ENCODE measurements at regions not wholly inside any gene's neighbourhood (a gene's known extent, or its start where the extent isn't known, plus 50 kb on each side); places are given as distances from the start of the nearest gene placed in this dataset.
A peak's percentile ranks its signal among the peaks of the same experiment; 100 is the strongest.

GRCh38 chr3:180798197-180798596 lies 114.3 kb upstream of the FXR1 start:
- TF ChIP-seq HEYL (CRISPR knock-in tag; IDR thresholded peaks at IDR 0.05) = no peak
- no peak for TF ChIP-seq REST (IDR thresholded peaks at IDR 0.05)
- no peak for TF ChIP-seq MAFK (IDR thresholded peaks at IDR 0.05; ENCODE audit: partially characterized antibody)
- no peak for TF ChIP-seq RFX5 (IDR thresholded peaks at IDR 0.05)
- TF ChIP-seq EHMT2 (IDR thresholded peaks at IDR 0.05; ENCODE audit: low read depth) = no peak
- no peak for TF ChIP-seq KDM1A (IDR thresholded peaks at IDR 0.05; ENCODE audit: low read depth)
- H3K4me2 ChIP-seq = no peak overlapping the region
- no peak for ATAC-seq
- no peak overlapping the region for H3K27ac ChIP-seq
- no peaks in the 10 kb centered on the region for H3K9me3 ChIP-seq
- no peak for DNase-seq (ENCODE audit: low read depth in 1 of 2, low spot score in 1 of 2)
- POLR2A ChIA-PET = no interaction called here
- no peak for FAIRE-seq
- H3K4me1 ChIP-seq = no peaks in the 10 kb centered on the region
- CTCF ChIA-PET = no interaction called here
- 17% methylated on average over 4 of the region's 4 CpGs for WGBS (ENCODE audit: missing lambda C conversion rate)
- no peak overlapping the region for H3K4me3 ChIP-seq

GRCh38 chr3:180802837-180803236 lies 109.6 kb upstream of the FXR1 start:
- H3K4me1 ChIP-seq = no peaks in the 10 kb centered on the region
- ChIA-PET POLR2A (no interaction called here), CTCF (interaction anchor here (1.3 kb wide), 1 partner anchor 10 kb away, joined by 4 read pairs; no protein-coding TSS in a partner anchor)
- DNase-seq (ENCODE audit: low read depth in 1 of 2, low spot score in 1 of 2) (peak in 1 of 2 experiments; percentile 9), ATAC-seq (peak in 1 of 2 experiments; percentile 55; a peak in 1 of 6 replicates), FAIRE-seq (no peak)
- no peak overlapping the region for H3K4me3 ChIP-seq
- 0 out of 3 replicates have a peak, but pooled peaks have one; percentile 9 for TF ChIP-seq SMC3 (IDR thresholded peaks at IDR 0.05)
- TF ChIP-seq CHD4 (IDR thresholded peaks at IDR 0.05; ENCODE audit: borderline replicate concordance) = no peak
- no peak for TF ChIP-seq RARB (CRISPR knock-in tag; IDR thresholded peaks at IDR 0.05)
- no peak for TF ChIP-seq RNF2 (IDR thresholded peaks at IDR 0.05; ENCODE audit: borderline replicate concordance, low read depth)
- peak; percentile 53 to 62 for TF ChIP-seq RAD21 (conservative IDR thresholded peaks at IDR 0.05 in 1 of 2, IDR thresholded peaks at IDR 0.05 in 1 of 2)
- no peak for TF ChIP-seq USF2 (IDR thresholded peaks at IDR 0.05)
- TF ChIP-seq CTCF (IDR thresholded peaks at IDR 0.05) = peak; percentile 42
- TF ChIP-seq NFE2L2 (conservative IDR thresholded peaks at IDR 0.05; ENCODE audit: low read length) = no peak
- no peak for TF ChIP-seq NPAS2 (CRISPR knock-in tag; IDR thresholded peaks at IDR 0.05; ENCODE audit: borderline replicate concordance)
- TF ChIP-seq HOXA7 (CRISPR knock-in tag; IDR thresholded peaks at IDR 0.05) = no peak
- TF ChIP-seq ESRRA (IDR thresholded peaks at IDR 0.05; ENCODE audit: borderline replicate concordance, low read length) = no peak
- TF ChIP-seq POLR2A (IDR thresholded peaks at IDR 0.05; ENCODE audit: low read length) = no peak
- no peak for TF ChIP-seq MAX (IDR thresholded peaks at IDR 0.05)
- TF ChIP-seq FOSL2 (IDR thresholded peaks at IDR 0.05) = no peak
- TF ChIP-seq FOSL2 (CRISPR knock-in tag; IDR thresholded peaks at IDR 0.05) = no peak
- no peak for TF ChIP-seq CEBPB (IDR thresholded peaks at IDR 0.05)
- no peak for TF ChIP-seq RFX5 (IDR thresholded peaks at IDR 0.05)
- TF ChIP-seq FOXS1 (CRISPR knock-in tag; IDR thresholded peaks at IDR 0.05) = no peak
- TF ChIP-seq MYC (IDR thresholded peaks at IDR 0.05; ENCODE audit: borderline replicate concordance, low read length) = no peak
- no peak for TF ChIP-seq CBX8 (IDR thresholded peaks at IDR 0.05)
- TF ChIP-seq ZNF302 (CRISPR knock-in tag; IDR thresholded peaks at IDR 0.05) = no peak
- TF ChIP-seq BHLHE40 (IDR thresholded peaks at IDR 0.05; ENCODE audit: low read depth, low read length) = no peak
- no peak for TF ChIP-seq E2F6 (IDR thresholded peaks at IDR 0.05; ENCODE audit: borderline replicate concordance, low read depth)
- H3K9me3 ChIP-seq = no peaks in the 10 kb centered on the region
- no peak overlapping the region for H3K27ac ChIP-seq
- H3K4me2 ChIP-seq = no peak overlapping the region
